Spleen (tissue), 7 donors: ENCODE measurements at regions not wholly inside any gene's neighbourhood (a gene's known extent, or its start where the extent isn't known, plus 50 kb on each side); places are given as distances from the start of the nearest gene placed in this dataset.

Experiments
- CTCF ChIP-seq, 11 experiments: fragments of 200-600 bp in 7 of 11; fragments of 450-650 bp in 4 of 11; sonication (generic) in 4 of 11; IDR thresholded peaks in 8 of 11; conservative IDR thresholded peaks in 3 of 11; 1 replicate in 7 of 11; 2 replicates in 4 of 11; pipeline versions ENCODE4 v1.4.0 to v1.8.0; 2016 to 2021; ENCODE audit warnings: antibody characterized with exemption in 11 of 11, inconsistent platforms in 4 of 11, mild to moderate bottlenecking in 1 of 11
- POLR2A ChIP-seq, 3 donors: fragments of 450-650 bp; IDR thresholded peaks; one replicate each; pipeline ENCODE4 v1.5.1; 2017; ENCODE audit warnings: antibody characterized with exemption in 3 of 3, mild to moderate bottlenecking in 1 of 3
- POLR2AphosphoS5 ChIP-seq, 3 donors: sonication (generic); formaldehyde crosslinking; IDR thresholded peaks; one replicate each; pipeline ENCODE4 v1.5.1; 2017; ENCODE audit warnings: antibody characterized with exemption in 3 of 3
- donor health status: DM: no; HTN: no; CAD: no; lungs with moderate emphysema.
- donor health status: DM: no; HTN: no; CAD: no.
- donor health status: DM: no; HTN: no; CAD: no.

DNA sequence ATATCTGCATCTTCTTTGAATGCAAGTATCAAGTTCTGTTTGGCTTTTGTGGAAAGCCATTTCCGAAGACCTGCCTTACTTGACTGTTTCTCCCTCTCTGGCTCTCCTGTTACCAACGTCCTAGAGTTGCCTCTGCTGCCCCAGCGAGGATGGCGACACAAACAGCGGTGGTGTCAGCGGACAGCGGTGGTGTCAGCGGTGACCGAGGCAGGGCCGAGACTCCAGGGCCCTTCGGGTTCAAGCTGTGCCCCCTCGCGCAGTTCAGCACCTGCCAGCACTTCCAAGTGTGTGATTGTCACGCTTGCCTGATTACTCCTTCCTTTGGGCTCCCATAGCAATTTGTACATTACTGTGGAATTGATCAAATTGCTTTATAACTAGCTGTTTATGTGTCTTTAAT is 336.9 kb upstream of the FAT1 start:
- no peak for TF ChIP-seq CTCF (IDR thresholded peaks at IDR 0.05 in 8 of 11, conservative IDR thresholded peaks at IDR 0.05 in 3 of 11)
- TF ChIP-seq POLR2AphosphoS5 (IDR thresholded peaks at IDR 0.05): no peak
- TF ChIP-seq POLR2A (IDR thresholded peaks at IDR 0.05): no peak
